Femur (tissue), 1 donor: ENCODE measurements at regions not wholly inside any gene's neighbourhood (a gene's known extent, or its start where the extent isn't known, plus 50 kb on each side); places are given as distances from the start of the nearest gene placed in this dataset.
"Not testable (repeated sequence)": the region's sequence is repeated elsewhere in the genome, so short reads cannot be mapped to it uniquely, and the experiment has no call there.

Experiments
- DNase-seq: peaks from one replicate; pipeline ENCODE4 v3.0.0-alpha.2; 2017

DNA sequence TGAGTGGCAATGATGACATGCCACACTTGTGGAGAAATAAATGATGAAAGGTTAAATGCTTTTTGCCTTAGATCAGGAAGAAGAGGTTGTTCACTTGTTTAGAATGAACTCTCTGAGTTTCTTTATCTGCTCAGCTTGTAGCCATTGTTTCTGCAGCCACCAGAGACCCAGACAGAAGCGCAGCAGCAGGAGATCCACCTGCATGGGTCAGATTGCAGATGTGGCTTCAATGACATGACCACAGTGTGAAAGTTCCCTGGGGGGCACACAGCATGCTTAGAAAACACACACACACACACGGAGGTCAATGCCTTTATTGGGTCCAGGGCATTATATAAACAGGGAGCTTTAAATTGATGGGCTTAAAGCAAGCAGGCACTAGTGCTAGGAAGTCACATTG, 129.0 kb upstream of the ZNF658 start:
- DNase-seq = not testable (repeated sequence)

DNA sequence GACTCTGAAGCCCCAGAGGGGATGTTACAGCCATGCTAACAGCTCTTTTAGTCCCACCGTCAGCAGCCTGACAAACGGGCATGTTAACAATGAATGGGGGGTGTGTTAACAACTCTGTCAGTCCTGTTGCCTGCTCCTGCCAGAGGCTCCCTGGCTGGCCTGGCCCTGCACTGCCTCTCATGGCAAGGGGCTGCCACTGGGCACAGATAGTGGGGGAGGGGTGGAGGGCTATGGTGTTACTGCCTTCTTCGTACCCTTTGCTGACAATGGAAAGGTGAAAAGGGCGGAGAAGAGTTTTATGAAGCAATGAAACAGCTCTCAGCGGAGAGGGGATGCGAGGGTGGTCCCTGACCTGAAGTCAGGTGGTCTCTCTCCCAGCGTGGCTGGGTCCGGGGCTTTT, 125.9 kb upstream of the ZNF658 start:
- not testable (repeated sequence) for DNase-seq

DNA sequence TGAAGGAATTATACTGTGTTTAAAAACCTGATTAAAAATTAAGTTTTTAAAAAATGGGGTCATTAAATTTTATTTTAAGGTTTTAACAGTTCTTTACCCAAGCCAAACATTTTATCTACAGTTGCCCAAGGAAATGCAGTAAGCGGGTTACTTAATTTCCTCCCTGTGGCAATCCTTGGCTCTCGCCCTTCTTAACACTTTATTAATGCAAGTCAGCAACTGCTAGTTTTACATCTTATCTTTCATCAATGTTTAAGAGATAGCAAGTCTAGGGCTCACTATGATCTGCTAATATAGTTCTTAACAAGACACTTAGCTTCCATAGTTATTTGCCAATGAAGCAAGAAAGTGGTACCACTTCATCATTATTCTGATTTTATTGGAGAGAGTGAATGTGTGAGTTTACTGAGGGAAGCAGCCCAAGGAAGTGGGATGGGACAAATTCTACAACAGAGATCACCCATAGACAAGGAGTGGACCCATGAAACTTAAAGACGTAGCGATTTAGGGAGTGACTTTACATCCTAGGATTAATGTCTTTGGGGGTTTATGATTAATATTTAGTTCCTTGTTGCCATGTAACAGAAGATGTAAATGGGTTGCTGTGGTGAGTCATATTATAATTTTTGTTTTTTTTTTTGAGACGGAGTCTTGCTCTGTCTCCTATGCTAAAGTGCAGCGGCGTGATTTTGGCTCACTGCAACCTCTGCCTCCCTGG, 120.4 kb upstream of the ZNF658 start:
- not testable (repeated sequence) for DNase-seq

DNA sequence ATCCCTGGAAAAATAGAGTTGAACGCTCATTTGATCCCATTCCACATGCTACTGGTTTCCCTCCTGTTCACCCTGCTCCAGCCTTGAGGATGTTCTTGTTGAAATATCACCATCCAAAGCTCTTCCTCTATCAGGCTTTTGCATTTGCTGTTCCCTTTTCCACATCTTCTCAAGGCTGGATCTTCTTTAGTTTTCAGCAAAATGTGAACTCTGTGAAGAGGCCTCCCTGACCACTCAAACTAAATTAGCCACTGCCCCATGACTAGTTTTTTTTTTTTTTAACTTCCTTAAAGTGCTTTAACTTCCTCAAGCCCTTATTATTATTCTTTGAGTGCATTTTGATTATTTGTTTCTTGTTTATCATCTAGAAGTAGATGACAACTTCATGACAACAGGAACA, 119.3 kb upstream of the ZNF658 start:
- not testable (repeated sequence) for DNase-seq

DNA sequence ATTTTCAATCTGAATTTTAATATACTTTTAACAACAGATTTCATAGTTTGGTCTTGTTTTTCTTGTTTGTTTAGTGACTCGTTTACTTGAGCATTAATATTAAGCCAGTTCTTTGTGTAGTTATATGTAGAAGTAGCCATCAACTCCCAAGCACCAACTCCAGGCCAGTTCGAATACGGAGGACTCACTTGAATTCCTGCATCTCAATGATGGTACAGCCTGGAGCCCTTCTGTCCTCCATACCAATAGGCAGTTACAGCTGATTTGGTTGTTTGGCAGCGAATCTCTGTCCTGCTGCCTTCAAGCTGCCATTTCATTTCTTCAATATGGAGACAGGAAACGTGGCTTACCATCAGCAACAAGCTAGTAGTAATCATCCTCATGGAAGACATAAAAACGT, 118.5 kb upstream of the ZNF658 start:
- not testable (repeated sequence) for DNase-seq

DNA sequence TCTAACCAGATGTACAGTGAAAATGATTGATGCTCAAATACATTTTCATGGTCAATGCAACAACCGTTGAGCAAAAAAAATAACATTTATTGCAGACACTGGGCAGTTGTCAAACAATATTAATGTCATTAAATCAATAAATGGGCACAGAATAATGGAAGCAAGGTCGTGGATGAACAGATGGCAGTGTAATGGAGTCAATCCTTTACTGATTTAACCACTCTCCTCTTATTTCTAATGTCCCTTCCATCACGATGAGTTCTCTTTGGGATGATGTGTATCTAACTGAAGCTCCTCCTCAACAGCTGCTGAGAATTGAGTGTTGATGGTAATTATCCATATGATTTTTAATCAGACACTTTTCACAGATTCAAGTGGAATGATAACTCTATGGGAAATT, 114.9 kb upstream of the ZNF658 start:
- not testable (repeated sequence) for DNase-seq

DNA sequence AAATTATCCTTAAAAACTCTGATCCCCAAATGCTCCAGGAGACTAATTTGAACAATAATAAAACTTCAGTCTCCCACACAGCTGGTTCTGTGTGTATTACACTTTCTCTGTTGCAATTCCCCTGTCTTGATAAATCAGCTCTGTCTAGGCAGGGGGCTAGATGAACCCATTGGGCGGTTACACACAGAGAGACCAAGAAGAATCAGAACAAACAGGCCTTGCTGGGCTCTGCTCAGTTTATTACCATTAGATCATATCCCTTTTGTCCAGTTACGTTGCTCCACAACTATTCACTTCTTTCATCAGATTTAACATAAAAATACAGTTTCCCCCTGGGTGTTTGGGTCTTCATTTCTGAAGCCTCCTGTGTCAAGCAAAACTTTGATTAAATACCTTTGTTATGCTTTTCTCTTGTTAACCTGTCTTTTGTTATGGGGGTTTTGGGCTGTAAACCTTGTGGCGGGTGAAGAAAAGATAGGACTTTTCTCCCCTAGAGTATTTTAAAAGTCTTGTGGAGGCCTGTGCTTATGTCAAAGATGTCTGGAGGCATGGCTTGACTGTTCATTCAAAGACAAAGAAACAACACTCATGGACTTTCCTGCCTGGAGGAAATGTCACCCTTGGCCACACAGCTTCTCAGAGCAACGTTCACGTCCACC, 109.3 kb upstream of the ZNF658 start:
- DNase-seq = not testable (repeated sequence)

DNA sequence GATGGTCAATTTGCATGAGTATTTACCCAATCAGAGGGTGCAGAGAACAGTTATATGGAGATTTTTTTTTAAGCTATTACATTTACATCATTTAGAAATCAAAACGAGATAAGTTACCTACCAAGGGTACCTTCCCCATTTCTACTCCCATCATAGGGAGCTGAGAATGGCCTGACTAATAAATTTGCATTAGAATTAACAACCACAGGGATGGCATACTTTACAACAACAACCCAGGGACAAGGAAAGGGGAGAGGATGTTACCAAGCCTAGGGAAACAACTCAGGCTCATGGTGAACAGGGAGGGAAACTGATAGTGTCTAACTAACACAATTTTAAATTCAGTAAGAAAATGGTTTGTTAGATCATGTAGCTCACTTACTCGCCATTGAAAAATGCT, 105.8 kb upstream of the ZNF658 start:
- DNase-seq = not testable (repeated sequence)

DNA sequence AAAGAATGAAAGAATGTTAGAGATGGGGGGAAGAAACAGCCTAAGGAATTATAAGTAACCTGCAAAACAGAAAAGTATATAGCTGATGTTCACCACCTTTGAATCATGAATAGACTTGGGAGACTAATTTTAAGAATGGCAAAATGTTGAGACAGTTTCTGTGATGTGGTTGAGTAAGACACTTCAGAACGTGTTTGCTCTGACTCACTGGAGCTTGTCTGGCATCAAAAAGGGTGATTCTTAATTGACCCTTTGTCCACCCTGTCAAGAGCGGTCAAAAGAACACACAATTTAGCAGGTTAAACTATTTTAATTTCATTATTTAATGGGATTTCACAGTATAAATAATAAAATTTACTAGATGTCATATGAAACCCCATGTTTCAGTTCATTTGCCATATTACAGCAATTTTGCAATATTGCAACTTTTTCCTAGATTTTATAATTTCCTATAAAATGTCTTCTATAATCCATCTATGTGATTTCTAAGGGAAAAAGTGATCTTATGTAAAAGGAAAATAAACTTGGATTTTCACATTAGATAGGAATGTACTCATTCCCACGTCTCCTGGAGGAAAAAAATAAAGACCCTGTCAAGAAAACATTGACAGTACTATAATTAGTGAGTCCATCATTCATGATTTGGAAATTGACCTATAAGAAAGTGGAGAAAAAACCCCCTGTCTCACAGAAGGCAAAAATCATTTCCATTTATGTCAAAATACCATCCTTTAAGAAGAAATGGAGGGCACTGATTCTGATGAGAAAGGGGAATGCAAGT, 104.6 kb upstream of the ZNF658 start:
- not testable (repeated sequence) for DNase-seq

DNA sequence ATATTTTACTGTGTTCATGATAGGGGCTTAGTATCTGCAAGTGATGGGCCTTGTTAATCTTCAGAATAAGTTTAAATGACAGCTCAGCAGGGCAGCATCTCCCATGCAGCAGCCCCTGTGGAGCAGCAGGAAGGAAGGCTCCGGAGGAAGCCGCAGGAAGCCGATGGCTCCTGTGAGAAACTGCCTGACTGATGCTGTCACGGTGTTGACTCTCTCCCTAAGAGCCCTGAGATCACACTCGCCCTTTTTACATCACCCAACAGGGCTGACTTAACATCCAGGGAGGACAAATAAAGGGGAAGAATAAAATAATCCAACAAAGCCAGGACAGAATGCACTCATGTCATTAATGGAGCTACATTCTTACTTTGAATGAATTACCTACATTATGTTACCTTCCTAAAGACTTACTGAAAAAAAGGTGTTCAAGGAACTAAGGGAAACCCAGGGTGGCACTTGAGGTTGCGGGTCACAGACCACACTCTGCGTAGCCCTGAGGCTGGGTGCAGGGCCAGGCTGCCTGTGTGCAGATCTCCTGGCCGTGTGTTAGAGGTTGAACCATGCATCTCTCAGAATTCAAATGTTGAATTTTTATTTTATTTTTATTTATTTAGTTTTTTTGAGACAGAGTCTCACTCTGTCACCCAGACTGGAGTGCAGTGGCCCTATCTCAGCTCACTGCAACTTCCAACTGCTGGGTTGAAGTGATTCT, 102.5 kb upstream of the ZNF658 start:
- not testable (repeated sequence) for DNase-seq

DNA sequence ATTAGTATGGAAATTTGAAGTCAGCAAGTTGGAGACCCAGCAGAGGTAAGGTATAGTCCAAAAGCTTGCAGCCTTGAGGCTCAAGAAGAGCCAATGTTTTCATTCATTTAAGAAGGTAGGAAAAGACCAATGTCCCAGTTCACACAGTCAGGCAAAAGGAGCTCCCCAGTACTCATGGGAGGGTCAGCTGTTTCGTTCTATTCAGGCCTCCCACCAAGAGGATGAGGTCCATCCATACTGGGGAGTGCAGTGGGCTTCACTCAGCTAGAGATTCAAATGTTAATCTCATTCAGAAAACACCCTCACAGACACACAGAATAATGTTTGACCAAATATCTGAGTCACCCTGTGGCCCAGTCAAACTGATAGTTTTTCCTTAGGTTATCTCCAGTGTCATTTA, 96.9 kb upstream of the ZNF658 start:
- not testable (repeated sequence) for DNase-seq

DNA sequence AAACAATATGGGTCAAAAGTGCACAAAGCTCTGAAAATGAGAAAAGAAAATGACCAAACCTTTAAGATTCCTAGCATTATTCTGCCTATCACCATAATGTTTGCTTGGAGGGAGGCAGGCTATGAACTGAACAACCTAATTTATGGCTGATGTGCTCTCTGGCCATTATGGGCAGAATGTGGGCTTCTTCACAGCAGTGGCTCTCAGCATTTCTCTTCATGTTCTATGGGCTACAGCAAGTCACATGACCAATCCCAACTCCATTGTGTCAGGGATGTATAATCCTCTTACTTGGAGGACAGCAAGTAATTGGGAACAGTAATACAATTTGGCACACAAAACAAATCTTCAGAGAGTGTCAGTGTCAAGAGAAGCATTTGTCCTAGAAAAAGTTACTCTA, 90.3 kb upstream of the ZNF658 start:
- not testable (repeated sequence) for DNase-seq

DNA sequence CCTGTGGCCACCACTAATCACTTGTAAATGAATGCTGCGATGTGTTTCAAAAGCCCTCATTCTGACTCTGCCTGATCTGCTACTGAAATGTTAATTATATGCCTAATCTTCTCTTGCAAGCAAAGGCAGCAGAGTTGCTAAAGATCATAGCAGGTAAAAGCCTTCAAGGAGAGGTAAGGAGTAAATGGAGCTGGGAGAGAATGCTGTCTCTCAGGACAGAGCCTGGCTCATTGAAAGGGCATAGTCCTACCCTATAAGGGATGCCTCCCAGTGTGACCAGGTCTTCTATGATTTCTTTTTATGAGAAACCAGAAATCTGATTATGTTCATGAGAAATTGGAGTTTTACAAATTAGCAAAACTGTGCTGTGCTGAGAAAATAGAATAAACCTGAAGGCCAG, 88.2 kb upstream of the ZNF658 start:
- not testable (repeated sequence) for DNase-seq

DNA sequence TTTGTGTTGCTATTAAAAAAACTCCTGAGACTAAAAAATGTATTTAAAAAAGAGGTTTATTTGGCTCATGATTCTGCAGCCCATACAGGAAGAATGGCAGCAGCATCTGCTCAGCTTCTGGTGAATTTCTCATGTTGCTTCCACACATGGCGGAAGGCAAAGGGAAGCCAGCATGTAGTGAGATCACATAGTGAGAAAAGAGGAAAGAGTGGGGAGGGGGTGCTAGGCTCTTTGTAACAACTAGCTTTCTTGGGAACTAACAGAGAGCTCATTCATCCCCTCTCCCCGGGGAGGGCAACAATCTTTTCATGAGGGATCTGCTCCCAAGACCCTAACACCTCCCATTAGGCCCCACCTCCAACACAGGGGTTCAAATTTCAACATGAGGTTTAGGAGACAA, 87.6 kb upstream of the ZNF658 start:
- DNase-seq = not testable (repeated sequence)

DNA sequence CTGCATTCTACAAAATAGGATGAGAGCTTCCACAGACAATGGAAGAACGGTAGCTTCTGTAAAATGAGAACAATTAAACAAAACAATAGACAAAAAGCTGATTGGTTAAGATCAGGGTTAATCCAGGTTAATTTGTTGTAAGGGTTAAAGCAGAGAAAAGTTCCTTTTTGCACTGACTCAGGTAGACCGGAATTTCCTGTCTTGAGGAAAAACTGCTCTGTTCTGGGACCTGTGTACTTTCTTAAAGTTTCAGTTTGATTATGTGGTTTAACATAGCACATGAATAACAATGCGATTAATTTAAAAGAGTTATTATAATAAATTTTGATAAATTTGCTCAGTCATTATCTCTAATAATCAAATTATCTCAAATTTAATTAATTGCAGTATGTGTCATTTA, 86.5 kb upstream of the ZNF658 start:
- not testable (repeated sequence) for DNase-seq

DNA sequence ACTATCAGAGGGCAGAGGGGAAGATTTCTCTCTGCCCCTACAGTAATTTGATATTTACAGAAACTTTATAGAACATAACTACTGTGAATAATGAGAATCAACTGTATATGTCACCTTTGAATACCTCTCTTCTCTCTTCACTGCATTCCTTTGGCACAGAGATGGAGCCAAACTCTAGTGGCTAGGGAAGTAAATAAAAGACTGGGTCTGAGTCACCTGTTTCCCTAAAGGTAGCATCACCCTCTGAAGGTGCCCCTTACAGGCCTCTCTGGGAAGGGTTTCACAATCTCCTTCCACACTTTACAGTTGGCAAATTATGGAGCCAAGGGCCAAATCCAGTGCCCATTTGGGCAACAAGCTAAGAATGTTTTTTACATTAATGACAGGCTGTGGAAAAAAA, 81.0 kb upstream of the ZNF658 start:
- DNase-seq = not testable (repeated sequence)

DNA sequence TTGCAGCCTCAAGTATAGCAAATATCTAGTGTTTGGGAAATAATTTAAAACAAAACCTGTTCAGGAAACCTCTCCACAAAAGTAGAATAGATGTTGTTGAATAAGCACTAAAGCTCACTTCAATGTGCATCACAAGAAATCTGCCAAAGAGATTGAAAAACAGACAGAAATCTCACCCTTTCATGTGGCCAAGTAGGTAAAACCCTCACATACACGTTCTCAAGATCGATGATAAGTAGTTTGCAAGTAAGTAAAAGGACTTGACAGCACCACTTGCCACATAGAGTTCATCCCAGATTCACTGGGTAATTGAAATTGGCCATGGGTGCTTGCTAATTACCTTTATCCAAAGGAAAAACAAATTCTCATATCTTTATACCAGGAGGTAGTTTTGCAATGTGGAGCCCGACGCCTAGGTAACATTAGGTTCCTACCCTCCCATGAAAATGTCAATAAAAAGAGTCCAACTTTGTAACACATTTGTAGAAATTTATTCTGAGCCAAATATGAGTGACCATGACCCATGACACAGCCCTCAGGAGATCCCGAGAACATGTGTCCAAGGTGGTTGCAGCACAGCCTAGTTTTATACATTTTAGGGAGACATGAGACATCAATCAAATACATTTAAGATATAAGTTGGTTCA, 80.4 kb upstream of the ZNF658 start:
- DNase-seq = not testable (repeated sequence)

DNA sequence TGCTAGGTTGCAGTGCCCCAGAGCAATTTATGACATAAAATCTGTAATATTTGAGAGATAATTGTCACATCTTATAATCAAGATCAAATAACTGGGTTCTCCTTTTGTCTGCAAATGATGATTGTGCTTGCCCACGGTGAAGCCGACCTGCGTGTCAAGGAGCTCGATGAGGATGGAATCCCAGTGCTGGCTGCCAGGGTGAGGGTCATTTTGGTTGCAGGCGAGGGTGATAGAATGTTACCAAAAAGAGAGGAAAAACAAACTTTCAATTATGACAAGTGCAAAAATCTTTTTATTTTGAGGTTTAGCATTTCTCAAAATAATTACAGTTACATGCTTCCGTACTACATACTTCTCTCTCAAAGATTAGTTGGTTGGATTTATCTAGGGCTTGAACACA, 76.4 kb upstream of the ZNF658 start:
- DNase-seq = not testable (repeated sequence)

DNA sequence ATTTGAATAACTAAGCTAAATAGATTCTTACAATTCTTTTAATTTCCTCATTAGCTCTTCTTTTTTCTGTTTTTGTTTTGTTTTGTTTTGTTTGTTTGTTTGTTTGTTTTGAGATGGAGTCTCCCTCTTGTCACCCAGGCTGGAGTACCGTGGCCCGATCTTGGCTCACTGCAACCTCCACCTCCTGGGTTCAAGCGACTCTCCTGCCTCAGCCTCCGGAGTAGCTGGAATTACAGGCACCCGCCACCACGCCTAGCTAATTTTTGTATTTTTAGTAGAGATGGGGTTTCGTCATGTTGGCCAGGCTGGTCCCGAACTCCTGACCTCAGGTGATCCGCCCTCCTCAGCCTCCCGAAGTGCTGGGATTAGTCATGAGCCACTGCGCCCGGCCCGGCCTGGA, 70.7 kb upstream of the ZNF658 start:
- not testable (repeated sequence) for DNase-seq

DNA sequence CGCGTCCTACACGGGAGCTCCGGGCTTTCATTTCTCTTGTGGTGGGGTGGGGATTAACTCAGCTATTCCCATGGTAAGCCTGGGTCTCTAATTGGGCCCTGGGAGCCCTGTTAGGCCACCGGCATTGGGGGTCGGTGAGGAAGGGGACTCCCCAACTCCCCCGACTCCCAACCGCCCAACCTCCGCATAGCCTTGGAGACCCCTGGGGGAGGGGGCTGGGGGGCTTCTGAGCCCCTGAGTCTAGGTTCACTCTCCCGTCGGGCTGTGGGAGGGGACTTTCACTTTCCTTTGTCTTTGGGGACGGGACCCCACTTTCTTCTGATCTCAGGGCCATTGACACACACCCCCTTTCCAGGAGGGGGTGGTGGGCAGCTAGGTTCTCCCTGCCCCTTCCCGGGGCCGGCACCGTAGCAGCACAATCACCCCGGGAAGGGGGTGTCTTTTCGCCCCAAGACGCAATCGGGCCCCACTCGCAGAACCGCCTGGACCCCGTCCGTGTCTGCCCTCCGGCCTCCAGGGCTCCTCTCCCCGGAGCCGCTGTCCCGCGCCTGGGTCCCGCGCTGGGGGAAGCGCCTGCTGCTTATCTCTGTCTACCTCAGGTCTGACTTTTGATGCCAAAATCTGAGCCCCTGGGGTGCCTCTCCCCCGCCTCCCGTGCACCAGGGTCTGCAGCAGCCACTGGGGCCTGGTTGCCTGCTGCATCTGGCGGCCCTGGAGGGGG, 69.6 kb upstream of the ZNF658 start:
- not testable (repeated sequence) for DNase-seq

DNA sequence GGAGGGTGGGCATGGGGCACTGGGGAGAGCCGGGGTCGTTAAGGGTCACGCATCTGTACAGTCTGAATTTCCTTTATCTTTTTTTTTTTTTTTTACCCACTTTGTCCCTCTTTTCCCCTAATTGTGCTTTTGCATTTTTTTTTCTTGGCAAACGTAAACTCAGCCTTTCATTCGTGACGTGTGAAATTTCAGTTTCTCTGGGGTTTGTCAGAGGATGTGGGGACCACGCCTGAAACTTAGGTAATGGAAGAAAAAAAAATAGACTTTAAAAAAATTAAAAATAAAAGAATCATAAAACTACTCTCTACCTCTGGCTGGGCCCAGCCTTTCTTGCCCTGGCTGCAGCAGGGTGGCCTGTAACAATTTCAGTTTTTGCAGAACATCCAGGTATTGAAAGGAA, 68.3 kb upstream of the ZNF658 start:
- not testable (repeated sequence) for DNase-seq
